A673 (cell line): ENCODE measurements at regions not wholly inside any gene's neighbourhood (a gene's known extent, or its start where the extent isn't known, plus 50 kb on each side); places are given as distances from the start of the nearest gene placed in this dataset.

ENCODE experiments used
- BruUV-seq: library from RNA; stranded (reverse); fragments of 400-500 nt; replicated peaks from 2 replicates; lab custom pipeline; 2021; lab: Mats Ljungman, UMichigan
- CTCF ChIA-PET: fragments of 300-600 bp; sonication (Branson Sonifier 250); formaldehyde crosslinking; loops from one replicate; lab custom pipeline; 2022; ENCODE audit warnings: antibody characterized with exemption; lab: Charles Lee
- POLR2A ChIA-PET: fragments of 300-600 bp; sonication (Branson Sonifier 250); formaldehyde crosslinking; loops from one replicate; lab custom pipeline; 2022; ENCODE audit warnings: antibody characterized with exemption; ENCODE audit not compliant: low non-redundant PET; lab: Charles Lee
- DNase-seq: peaks from one replicate; pipeline ENCODE4 v3.0.0-alpha.2; 2015; ENCODE audit warnings: low spot score
- H3K27ac ChIP-seq: fragments of 200-600 bp; sonication (generic); 2 replicates; pipeline ENCODE4 v1.5.1; 2016; ENCODE audit warnings: mixed run types, low read depth, mild to moderate bottlenecking, mixed read lengths, antibody characterized with exemption, low read length; ENCODE audit not compliant: poor library complexity, severe bottlenecking
- H3K27me3 ChIP-seq: fragments of 200-600 bp; sonication (generic); replicated peaks from 2 replicates; pipeline ENCODE4 v1.6.1; 2017; ENCODE audit warnings: mixed run types, low read depth, mild to moderate bottlenecking, mixed read lengths, antibody characterized with exemption, low read length; ENCODE audit not compliant: insufficient read depth, poor library complexity
- H3K36me3 ChIP-seq: fragments of 200-600 bp; sonication (generic); 2 replicates; pipeline ENCODE4 v1.6.1; 2016; ENCODE audit warnings: mixed run types, mild to moderate bottlenecking, mixed read lengths, antibody characterized with exemption, low read length; ENCODE audit not compliant: insufficient read depth, poor library complexity, severe bottlenecking
- H3K4me1 ChIP-seq: fragments of 200-600 bp; sonication (generic); 2 replicates; pipeline ENCODE4 v1.6.1; 2017; ENCODE audit warnings: mixed run types, mild to moderate bottlenecking, mixed read lengths, antibody characterized with exemption, low read length; ENCODE audit not compliant: insufficient read depth, poor library complexity, severe bottlenecking
- H3K4me3 ChIP-seq: fragments of 200-600 bp; sonication (generic); 2 replicates; pipeline ENCODE4 v1.5.1; 2016; ENCODE audit warnings: low read depth, mixed run types, mild to moderate bottlenecking, mixed read lengths, low read length; ENCODE audit not compliant: poor library complexity, severe bottlenecking
- H3K9me3 ChIP-seq: fragments of 200-600 bp; sonication (generic); 2 replicates; pipeline ENCODE4 v1.6.1; 2016; ENCODE audit warnings: mixed run types, low read depth, mild to moderate bottlenecking, mixed read lengths, antibody characterized with exemption, low read length; ENCODE audit not compliant: poor library complexity, severe bottlenecking
- CTCF ChIP-seq: fragments of 300-800, 200-600 bp; sonication (generic); conservative IDR thresholded peaks from 2 replicates; pipeline ENCODE4 v1.5.1; 2017; ENCODE audit warnings: low read depth, mild to moderate bottlenecking, antibody characterized with exemption, low read length, moderate library complexity, mixed read lengths
- EZH2 ChIP-seq: fragments of 200-600 bp; sonication (generic); IDR thresholded peaks from 2 replicates; pipeline ENCODE4 v1.6.1; 2017; ENCODE audit warnings: borderline replicate concordance, low read depth, mild to moderate bottlenecking, mixed read lengths, antibody characterized with exemption, low read length; ENCODE audit not compliant: poor library complexity, severe bottlenecking
- intact Hi-C: fragments of 100-400 bp; cut with micrococcal nuclease; formaldehyde crosslinking; loops from one replicate; pipeline ENCODE4 v1.10.0; 2022; ENCODE audit not compliant: unreplicated experiment

GRCh38 chr1:56050911-56051310 is 528.5 kb downstream of the PLPP3 start:
- no peak for TF ChIP-seq EZH2
- no peak for TF ChIP-seq CTCF
- POLR2A ChIA-PET, result no interaction called here
- intact Hi-C loops, result no loop called here

GRCh38 chr1:56045477-56045876 is 533.9 kb downstream of the PLPP3 start:
- TF ChIP-seq CTCF (no peak), EZH2 (no peak)
- ChIA-PET CTCF (no interaction called here), POLR2A (no interaction called here)
- intact Hi-C loops, result no loop called here
- DNase-seq, result no peak
- Histone ChIP-seq H3K36me3 (no peaks in the 10 kb centered on the region), H3K27me3 (no peaks in the 10 kb centered on the region), H3K27ac (no peak overlapping the region), H3K9me3 (no peaks in the 10 kb centered on the region), H3K4me3 (no peak overlapping the region), H3K4me1 (no peaks in the 10 kb centered on the region)
- BruUV-seq, result no TSS peak

More at GRCh38 chr1:56050911-56051310, 528.5 kb downstream of the PLPP3 start:
- Histone ChIP-seq H3K27me3 (no peaks in the 10 kb centered on the region), H3K4me1 (no peaks in the 10 kb centered on the region), H3K9me3 (no peaks in the 10 kb centered on the region), H3K4me3 (no peak overlapping the region), H3K27ac (no peak overlapping the region), H3K36me3 (no peaks in the 10 kb centered on the region)
- no peak for DNase-seq
- no TSS peak for BruUV-seq
- CTCF ChIA-PET, result no interaction called here

- ChIA-PET CTCF (no interaction called here), POLR2A (no interaction called here)
- no peaks in the 10 kb centered on the region for H3K4me1 ChIP-seq
- intact Hi-C loops, result no loop called here
- TF ChIP-seq CTCF (no peak), EZH2 (no peak)
- no peaks in the 10 kb centered on the region for H3K36me3 ChIP-seq
- no peaks in the 10 kb centered on the region for H3K27me3 ChIP-seq
- no peak overlapping the region for H3K27ac ChIP-seq
- H3K4me3 ChIP-seq, result no peak overlapping the region
- no peaks in the 10 kb centered on the region for H3K9me3 ChIP-seq
- DNase-seq, result no peak
- BruUV-seq, result no TSS peak
Observed at GRCh38 chr1:56045062-56045461, 534.3 kb downstream of the PLPP3 start.
